Upper lobe of left lung (tissue), 4 donors: ENCODE measurements at regions not wholly inside any gene's neighbourhood (a gene's known extent, or its start where the extent isn't known, plus 50 kb on each side); places are given as distances from the start of the nearest gene placed in this dataset.

Source experiments
- POLR2A ChIP-seq, 4 donors: fragments of 450-650 bp; IDR thresholded peaks; one replicate each; pipeline ENCODE4 v1.5.1; 2016 to 2017; ENCODE audit warnings: antibody characterized with exemption in 4 of 4, mild to moderate bottlenecking in 2 of 4
- POLR2AphosphoS5 ChIP-seq, 2 donors: sonication (generic); formaldehyde crosslinking; IDR thresholded peaks; one replicate each; pipeline ENCODE4 v1.5.1; 2017; ENCODE audit warnings: antibody characterized with exemption in 2 of 2
- TF ChIP-seq, protein P1 (sequence below), 6 experiments: fragments of 450-650 bp in 4 of 6; fragments of 200-600 bp in 2 of 6; sonication (generic) in 2 of 6; IDR thresholded peaks; one replicate each; pipeline ENCODE4 v1.5.1; 2016 to 2019; ENCODE audit warnings: antibody characterized with exemption in 6 of 6

DNA sequence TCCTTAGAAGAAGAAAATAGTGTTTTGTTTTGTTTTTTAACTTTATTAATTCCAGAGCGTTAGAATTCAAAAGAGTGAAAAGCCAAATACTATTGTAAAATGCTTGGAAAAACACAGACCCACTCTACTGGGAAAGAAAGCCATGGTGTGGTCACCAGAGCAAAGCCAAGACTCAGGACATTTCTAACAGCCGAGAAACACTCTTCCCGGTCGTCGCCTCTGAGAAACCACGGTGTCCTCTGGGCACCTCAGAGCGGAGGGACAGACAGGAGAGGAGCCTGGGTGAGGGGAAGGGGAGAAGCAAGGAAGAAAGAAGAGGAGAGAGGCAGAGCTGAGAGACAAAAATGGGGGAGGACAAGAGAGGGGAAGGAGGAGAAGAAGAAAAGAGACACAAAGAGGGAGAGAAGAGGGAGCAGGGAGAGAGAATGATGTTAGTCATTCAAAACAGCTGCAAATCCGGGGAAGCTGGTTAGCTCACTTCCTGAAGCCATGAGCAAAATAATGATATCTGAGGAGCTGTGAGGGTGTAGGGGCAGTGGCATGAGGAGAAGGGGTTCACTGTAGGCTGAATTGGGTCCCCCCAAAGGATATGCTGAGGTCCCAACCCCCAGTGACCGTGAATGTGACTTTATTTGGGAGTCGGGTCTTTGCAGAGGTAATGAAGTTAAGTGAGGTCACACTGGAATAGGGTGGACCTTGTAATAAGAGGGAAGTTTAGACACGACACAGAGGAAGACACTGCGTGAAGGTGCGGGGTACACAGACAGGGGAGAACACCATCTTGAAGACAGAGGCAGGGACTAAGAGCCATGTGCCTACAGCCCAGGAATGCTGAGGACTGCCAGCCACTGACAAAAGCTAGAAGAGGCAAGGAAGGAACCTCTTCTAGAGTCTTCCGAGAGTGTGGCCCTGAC lies 58.2 kb upstream of the DMRTB1 start:
- TF ChIP-seq, protein P1, sequence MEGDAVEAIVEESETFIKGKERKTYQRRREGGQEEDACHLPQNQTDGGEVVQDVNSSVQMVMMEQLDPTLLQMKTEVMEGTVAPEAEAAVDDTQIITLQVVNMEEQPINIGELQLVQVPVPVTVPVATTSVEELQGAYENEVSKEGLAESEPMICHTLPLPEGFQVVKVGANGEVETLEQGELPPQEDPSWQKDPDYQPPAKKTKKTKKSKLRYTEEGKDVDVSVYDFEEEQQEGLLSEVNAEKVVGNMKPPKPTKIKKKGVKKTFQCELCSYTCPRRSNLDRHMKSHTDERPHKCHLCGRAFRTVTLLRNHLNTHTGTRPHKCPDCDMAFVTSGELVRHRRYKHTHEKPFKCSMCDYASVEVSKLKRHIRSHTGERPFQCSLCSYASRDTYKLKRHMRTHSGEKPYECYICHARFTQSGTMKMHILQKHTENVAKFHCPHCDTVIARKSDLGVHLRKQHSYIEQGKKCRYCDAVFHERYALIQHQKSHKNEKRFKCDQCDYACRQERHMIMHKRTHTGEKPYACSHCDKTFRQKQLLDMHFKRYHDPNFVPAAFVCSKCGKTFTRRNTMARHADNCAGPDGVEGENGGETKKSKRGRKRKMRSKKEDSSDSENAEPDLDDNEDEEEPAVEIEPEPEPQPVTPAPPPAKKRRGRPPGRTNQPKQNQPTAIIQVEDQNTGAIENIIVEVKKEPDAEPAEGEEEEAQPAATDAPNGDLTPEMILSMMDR (IDR thresholded peaks at IDR 0.05), result no peak
- TF ChIP-seq POLR2A (IDR thresholded peaks at IDR 0.05) (no peak), POLR2AphosphoS5 (IDR thresholded peaks at IDR 0.05) (no peak)
